Stimulated activated CD8-positive, alpha-beta memory T cell treated with anti-CD3 and anti-CD28 coated beads, Interleukin-12 subunit alpha, Interleukin-12 subunit beta, amount 100 ng/mL, for 24 hours (primary cell): ENCODE measurements at regions not wholly inside any gene's neighbourhood (a gene's known extent, or its start where the extent isn't known, plus 50 kb on each side); places are given as distances from the start of the nearest gene placed in this dataset.
"Not testable (repeated sequence)": the region's sequence is repeated elsewhere in the genome, so short reads cannot be mapped to it uniquely, and the experiment has no call there.

Experiments used
- DNase-seq: peaks from one replicate; pipeline ENCODE4 v3.0.0-alpha.2; 2020; ENCODE audit errors: extremely low read depth

- no peak for DNase-seq
Observed at GRCh38 chr2:236375973-236376476, 111.8 kb upstream of the ASB18 start.

- DNase-seq, result no peak
Observed at GRCh38 chr2:236376566-236377244, 112.5 kb upstream of the ASB18 start.

GRCh38 chr2:236380051-236380612, 115.9 kb upstream of the ASB18 start:
- no peak for DNase-seq

- DNase-seq, result not testable (repeated sequence)
Observed at GRCh38 chr2:236381253-236381652, 117.0 kb upstream of the ASB18 start.

GRCh38 chr2:236389284-236390216, 125.3 kb upstream of the ASB18 start:
- not testable (repeated sequence) for DNase-seq

- DNase-seq, result no peak
Observed at GRCh38 chr2:236393101-236393500, 128.9 kb upstream of the ASB18 start.

GRCh38 chr2:236393581-236393980, 129.4 kb upstream of the ASB18 start:
- no peak for DNase-seq

- DNase-seq, result no peak
Observed at GRCh38 chr2:236394571-236394970, 130.4 kb upstream of the ASB18 start.

GRCh38 chr2:236395067-236395466, 130.9 kb upstream of the ASB18 start:
- no peak for DNase-seq

GRCh38 chr2:236396818-236397350, 132.7 kb upstream of the ASB18 start:
- no peak for DNase-seq

- DNase-seq, result no peak
Observed at GRCh38 chr2:236397681-236398080, 133.5 kb upstream of the ASB18 start.

GRCh38 chr2:236399409-236399808, 135.2 kb upstream of the ASB18 start:
- DNase-seq, result no peak

- DNase-seq, result no peak
Observed at GRCh38 chr2:236400046-236400574, 135.9 kb upstream of the ASB18 start.

GRCh38 chr2:236400594-236401360, 136.6 kb upstream of the ASB18 start:
- DNase-seq, result no peak

- DNase-seq, result no peak
Observed at GRCh38 chr2:236402033-236402790, 138.0 kb upstream of the ASB18 start.

- no peak for DNase-seq
Observed at GRCh38 chr2:236403125-236403524, 138.9 kb upstream of the ASB18 start.

- DNase-seq, result no peak
Observed at GRCh38 chr2:236403811-236404210, 139.6 kb upstream of the ASB18 start.

- no peak for DNase-seq
Observed at GRCh38 chr2:236404346-236404745, 140.1 kb upstream of the ASB18 start.

- DNase-seq, result no peak
Observed at GRCh38 chr2:236405357-236405756, 141.2 kb upstream of the ASB18 start.

- no peak for DNase-seq
Observed at GRCh38 chr2:236408090-236408489, 143.9 kb upstream of the ASB18 start.
